ENCODE measurements at regions not wholly inside any gene's neighbourhood (a gene's known extent, or its start where the extent isn't known, plus 50 kb on each side); places are given as distances from the start of the nearest gene placed in this dataset.
A peak's percentile ranks its signal among the peaks of the same experiment; 100 is the strongest.

DNA sequence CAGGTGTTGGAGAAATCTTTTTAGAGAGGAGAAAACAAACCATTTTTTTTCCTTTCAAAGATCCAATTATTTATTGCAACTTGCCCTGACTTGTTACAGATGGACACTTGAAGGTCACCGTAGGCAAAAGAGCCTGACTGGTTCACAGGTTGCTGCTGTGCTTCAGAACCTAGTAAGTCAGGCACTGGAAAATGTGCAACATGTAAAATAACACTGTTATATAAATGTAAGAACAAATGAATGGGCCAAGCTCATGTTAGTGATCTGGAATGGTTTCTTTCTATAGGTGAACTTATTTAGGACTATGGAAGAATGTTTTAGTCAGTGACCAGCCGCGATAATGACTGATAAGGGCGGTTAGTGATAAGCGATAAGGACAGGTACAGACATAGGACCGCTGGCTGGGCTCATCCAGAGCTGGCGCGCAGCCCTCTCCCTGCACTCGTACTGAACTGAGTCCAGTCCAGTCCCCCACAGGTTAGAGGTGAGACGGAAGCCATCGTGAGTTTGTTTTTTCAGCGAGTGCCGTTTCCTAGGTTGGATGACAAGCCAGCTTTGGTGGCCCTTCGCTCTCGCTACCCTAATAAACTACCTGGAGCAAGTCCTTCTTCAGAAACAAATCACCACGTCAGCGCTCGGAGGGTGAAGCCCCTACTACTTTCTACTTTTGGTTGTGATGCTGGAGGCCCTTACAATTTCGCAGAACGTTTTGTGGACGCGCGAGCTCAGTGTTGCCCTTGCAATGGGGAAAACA lies 94.4 kb upstream of the PRDM1 start:
- DNase-seq (ENCODE audit: low spot score) = no peak
- Mint-ChIP-seq H3K27me3 (ENCODE audit: low read depth) (peaks cover 87% of the 10 kb centered on the region), H3K9me3 (ENCODE audit: low read depth) (no peaks in the 10 kb centered on the region), H3K36me3 (ENCODE audit: low read depth) (peaks cover 4% of the 10 kb centered on the region), H3K27ac (ENCODE audit: unreplicated experiment) (no peak overlapping the region), H3K4me3 (ENCODE audit: unreplicated experiment) (peak overlapping the region; percentile 78), H3K4me1 (ENCODE audit: low read depth) (peaks cover 29% of the 10 kb centered on the region)
- TF ChIP-seq, protein P1, sequence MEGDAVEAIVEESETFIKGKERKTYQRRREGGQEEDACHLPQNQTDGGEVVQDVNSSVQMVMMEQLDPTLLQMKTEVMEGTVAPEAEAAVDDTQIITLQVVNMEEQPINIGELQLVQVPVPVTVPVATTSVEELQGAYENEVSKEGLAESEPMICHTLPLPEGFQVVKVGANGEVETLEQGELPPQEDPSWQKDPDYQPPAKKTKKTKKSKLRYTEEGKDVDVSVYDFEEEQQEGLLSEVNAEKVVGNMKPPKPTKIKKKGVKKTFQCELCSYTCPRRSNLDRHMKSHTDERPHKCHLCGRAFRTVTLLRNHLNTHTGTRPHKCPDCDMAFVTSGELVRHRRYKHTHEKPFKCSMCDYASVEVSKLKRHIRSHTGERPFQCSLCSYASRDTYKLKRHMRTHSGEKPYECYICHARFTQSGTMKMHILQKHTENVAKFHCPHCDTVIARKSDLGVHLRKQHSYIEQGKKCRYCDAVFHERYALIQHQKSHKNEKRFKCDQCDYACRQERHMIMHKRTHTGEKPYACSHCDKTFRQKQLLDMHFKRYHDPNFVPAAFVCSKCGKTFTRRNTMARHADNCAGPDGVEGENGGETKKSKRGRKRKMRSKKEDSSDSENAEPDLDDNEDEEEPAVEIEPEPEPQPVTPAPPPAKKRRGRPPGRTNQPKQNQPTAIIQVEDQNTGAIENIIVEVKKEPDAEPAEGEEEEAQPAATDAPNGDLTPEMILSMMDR (IDR thresholded peaks at IDR 0.05) = no peak

DNA sequence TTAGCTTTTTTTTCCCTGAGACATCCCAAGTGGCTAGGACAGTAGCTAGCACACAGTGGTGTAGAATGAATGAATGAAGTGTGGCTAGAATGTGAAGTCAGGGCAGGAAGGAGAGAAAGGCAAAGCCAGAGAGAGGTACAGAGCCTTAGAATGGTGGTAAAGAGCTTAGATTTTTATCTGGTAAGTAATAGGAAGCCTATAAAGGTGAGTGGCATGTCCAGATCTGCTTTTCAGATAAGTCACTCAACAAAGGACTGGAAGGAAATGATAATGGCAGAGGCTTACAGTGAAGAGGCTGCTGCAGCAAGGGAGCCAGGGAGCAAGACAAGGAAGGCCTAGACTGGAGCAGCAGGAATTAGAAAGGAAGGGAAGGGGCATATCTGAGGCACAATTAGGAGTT lies 96.0 kb upstream of the PRDM1 start:
- H3K9me3 Mint-ChIP-seq (ENCODE audit: low read depth) = no peaks in the 10 kb centered on the region
- peaks cover 37% of the 10 kb centered on the region for H3K4me1 Mint-ChIP-seq (ENCODE audit: low read depth)
- H3K4me3 Mint-ChIP-seq (ENCODE audit: unreplicated experiment) = no peak overlapping the region
- TF ChIP-seq, protein P1 (IDR thresholded peaks at IDR 0.05) = no peak
- peaks cover 86% of the 10 kb centered on the region for H3K27me3 Mint-ChIP-seq (ENCODE audit: low read depth)
- DNase-seq (ENCODE audit: low spot score) = no peak
- H3K27ac Mint-ChIP-seq (ENCODE audit: unreplicated experiment) = no peak overlapping the region
- peaks cover 4% of the 10 kb centered on the region for H3K36me3 Mint-ChIP-seq (ENCODE audit: low read depth)

DNA sequence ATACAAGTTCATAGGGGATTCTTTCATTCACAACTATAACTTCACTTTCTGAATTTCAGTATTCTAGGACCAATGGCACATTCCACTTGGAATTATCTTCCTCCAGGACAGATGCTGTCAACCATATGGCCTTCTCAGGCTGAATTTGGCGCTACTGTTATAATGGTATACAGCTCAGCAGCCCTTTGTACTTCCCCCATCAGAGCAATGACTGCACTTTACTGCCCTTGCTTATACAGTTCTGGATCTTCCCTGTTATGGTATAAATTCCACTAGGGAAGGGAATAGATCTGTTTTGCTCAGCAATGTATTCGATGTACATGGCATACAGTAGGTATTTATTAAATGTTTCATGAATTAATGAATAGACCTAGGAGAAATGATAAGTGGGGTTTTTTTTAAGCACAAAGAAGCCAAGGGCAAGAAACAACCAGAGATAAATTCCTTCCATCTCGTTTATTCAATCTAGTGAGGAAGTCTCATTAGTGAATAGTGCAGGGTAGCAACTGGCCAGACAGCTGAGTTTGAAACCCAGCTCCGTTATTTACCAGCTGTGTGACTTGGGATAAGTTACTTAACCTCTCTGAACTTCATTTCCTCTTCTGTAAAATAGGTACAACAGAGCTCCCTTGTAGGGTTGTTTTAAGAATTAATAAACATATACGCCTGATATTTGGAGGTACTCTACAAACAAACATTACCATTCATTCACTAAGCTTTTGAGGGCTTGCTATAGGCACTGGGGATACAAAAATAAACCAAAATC lies 97.1 kb upstream of the PRDM1 start:
- Mint-ChIP-seq H3K27me3 (ENCODE audit: low read depth) (peaks cover 85% of the 10 kb centered on the region), H3K9me3 (ENCODE audit: low read depth) (no peaks in the 10 kb centered on the region), H3K4me1 (ENCODE audit: low read depth) (peaks cover 29% of the 10 kb centered on the region), H3K27ac (ENCODE audit: unreplicated experiment) (no peak overlapping the region), H3K36me3 (ENCODE audit: low read depth) (peaks cover 5% of the 10 kb centered on the region), H3K4me3 (ENCODE audit: unreplicated experiment) (no peak overlapping the region)
- no peak for DNase-seq (ENCODE audit: low spot score)
- TF ChIP-seq, protein P1 (IDR thresholded peaks at IDR 0.05) = no peak

DNA sequence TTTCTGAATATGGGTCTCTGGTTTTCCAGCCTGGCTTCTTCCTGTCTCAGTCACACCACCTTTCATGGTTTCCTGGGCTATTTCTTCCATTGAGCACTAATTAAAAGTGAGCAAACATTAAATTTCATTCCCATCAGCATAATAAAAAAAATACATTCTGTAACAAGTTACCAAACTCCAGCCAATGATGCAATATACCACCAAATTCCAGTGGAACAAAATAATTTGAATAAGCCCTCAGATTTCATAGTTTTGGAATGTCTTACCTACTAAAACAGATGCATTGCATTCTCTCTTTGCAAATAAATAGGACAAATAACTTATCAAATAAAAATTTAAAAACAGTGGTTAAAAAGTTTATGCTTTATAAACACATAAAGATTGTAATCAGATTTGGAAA lies 97.8 kb upstream of the PRDM1 start:
- no peaks in the 10 kb centered on the region for H3K9me3 Mint-ChIP-seq (ENCODE audit: low read depth)
- no peak for DNase-seq (ENCODE audit: low spot score)

DNA sequence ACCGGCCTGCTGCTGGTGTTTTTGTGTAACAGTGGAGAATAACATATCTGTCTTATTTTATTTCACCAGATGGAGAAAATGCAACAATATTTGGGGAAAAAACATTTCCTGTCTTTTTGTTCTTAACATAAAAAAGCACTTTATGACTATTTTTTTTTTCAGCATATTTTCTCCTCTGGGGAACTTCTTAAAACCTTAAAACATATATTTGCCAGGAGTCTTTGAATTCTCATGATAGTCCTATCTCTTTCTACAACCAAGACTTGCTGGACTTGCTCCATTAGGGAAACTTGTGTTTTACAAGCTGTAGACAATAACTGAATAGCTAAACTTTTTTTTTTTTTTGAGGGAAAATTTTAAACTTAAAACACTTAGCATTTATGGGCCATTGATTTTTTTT lies 98.6 kb upstream of the PRDM1 start:
- Mint-ChIP-seq H3K4me1 (ENCODE audit: low read depth) (peaks cover 19% of the 10 kb centered on the region), H3K9me3 (ENCODE audit: low read depth) (no peaks in the 10 kb centered on the region), H3K27ac (ENCODE audit: unreplicated experiment) (no peak overlapping the region), H3K4me3 (ENCODE audit: unreplicated experiment) (no peak overlapping the region), H3K36me3 (ENCODE audit: low read depth) (peaks cover 5% of the 10 kb centered on the region), H3K27me3 (ENCODE audit: low read depth) (peaks cover 73% of the 10 kb centered on the region)
- TF ChIP-seq, protein P1 (IDR thresholded peaks at IDR 0.05) = no peak
- no peak for DNase-seq (ENCODE audit: low spot score)

More for the DNA sequence above, 97.8 kb upstream of the PRDM1 start:
- H3K27ac Mint-ChIP-seq (ENCODE audit: unreplicated experiment) = no peak overlapping the region
- peaks cover 23% of the 10 kb centered on the region for H3K4me1 Mint-ChIP-seq (ENCODE audit: low read depth)
- H3K4me3 Mint-ChIP-seq (ENCODE audit: unreplicated experiment) = no peak overlapping the region
- peaks cover 79% of the 10 kb centered on the region for H3K27me3 Mint-ChIP-seq (ENCODE audit: low read depth)
- TF ChIP-seq, protein P1 (IDR thresholded peaks at IDR 0.05) = no peak
- H3K36me3 Mint-ChIP-seq (ENCODE audit: low read depth) = peaks cover 5% of the 10 kb centered on the region
